ENCODE measurements at regions not wholly inside any gene's neighbourhood (a gene's known extent, or its start where the extent isn't known, plus 50 kb on each side); places are given as distances from the start of the nearest gene placed in this dataset.
"Not testable (repeated sequence)": the region's sequence is repeated elsewhere in the genome, so short reads cannot be mapped to it uniquely, and the experiment has no call there.

- DNase-seq = no peak
These were observed 513.5 kb upstream of the NR3C2 start for GRCh38 chr4:148955564-148956297.

- DNase-seq = no peak
These were observed 512.0 kb upstream of the NR3C2 start for GRCh38 chr4:148954011-148954749.

- DNase-seq = no peak
These were observed 509.1 kb upstream of the NR3C2 start for GRCh38 chr4:148951346-148951745.

- DNase-seq = no peak
These were observed 504.1 kb upstream of the NR3C2 start for GRCh38 chr4:148946271-148946670.

- no peak for DNase-seq
These were observed 502.6 kb upstream of the NR3C2 start for GRCh38 chr4:148944839-148945219.

GRCh38 chr4:148944136-148944838, 502.1 kb upstream of the NR3C2 start:
- no peak for DNase-seq

GRCh38 chr4:148934926-148935578, 492.8 kb upstream of the NR3C2 start:
- no peak for DNase-seq

GRCh38 chr4:148926276-148927260, 484.4 kb upstream of the NR3C2 start:
- no peak for DNase-seq

GRCh38 chr4:148923881-148924280, 481.7 kb upstream of the NR3C2 start:
- DNase-seq = no peak

GRCh38 chr4:148922497-148922896, 480.3 kb upstream of the NR3C2 start:
- DNase-seq = no peak

GRCh38 chr4:148914734-148915133, 472.5 kb upstream of the NR3C2 start:
- DNase-seq = no peak

GRCh38 chr4:148914301-148914700, 472.1 kb upstream of the NR3C2 start:
- DNase-seq = peak in 1 of 51 donors; percentile 1

GRCh38 chr4:148903388-148903787, 461.2 kb upstream of the NR3C2 start:
- DNase-seq = no peak

- DNase-seq = no peak
These were observed 459.0 kb upstream of the NR3C2 start for GRCh38 chr4:148901075-148901705.

GRCh38 chr4:148898139-148898538, 455.9 kb upstream of the NR3C2 start:
- DNase-seq = not testable (repeated sequence)

- no peak for DNase-seq
These were observed 450.9 kb upstream of the NR3C2 start for GRCh38 chr4:148893095-148893494.

- no peak for DNase-seq
These were observed 441.7 kb upstream of the NR3C2 start for GRCh38 chr4:148883891-148884290.

GRCh38 chr4:148883435-148883834, 441.2 kb upstream of the NR3C2 start:
- no peak for DNase-seq

- no peak for DNase-seq
These were observed 439.8 kb upstream of the NR3C2 start for GRCh38 chr4:148881860-148882643.

Measured in hypothalamus (tissue), 51 donors.